AG10803 (cell line): ENCODE measurements at regions not wholly inside any gene's neighbourhood (a gene's known extent, or its start where the extent isn't known, plus 50 kb on each side); places are given as distances from the start of the nearest gene placed in this dataset.

Experiments
- DNase-seq: peaks from one replicate; pipeline ENCODE4 v3.0.0; 2010; ENCODE audit warnings: low read depth
- H3K4me3 ChIP-seq: 2 replicates; pipeline ENCODE4 v1.5.1; 2011; ENCODE audit warnings: mild to moderate bottlenecking, low read length, control low read depth
- CTCF ChIP-seq: conservative IDR thresholded peaks from 2 replicates; pipeline ENCODE4 v1.5.1; 2011; ENCODE audit warnings: mild to moderate bottlenecking, low read length, control low read depth, inconsistent platforms

DNA sequence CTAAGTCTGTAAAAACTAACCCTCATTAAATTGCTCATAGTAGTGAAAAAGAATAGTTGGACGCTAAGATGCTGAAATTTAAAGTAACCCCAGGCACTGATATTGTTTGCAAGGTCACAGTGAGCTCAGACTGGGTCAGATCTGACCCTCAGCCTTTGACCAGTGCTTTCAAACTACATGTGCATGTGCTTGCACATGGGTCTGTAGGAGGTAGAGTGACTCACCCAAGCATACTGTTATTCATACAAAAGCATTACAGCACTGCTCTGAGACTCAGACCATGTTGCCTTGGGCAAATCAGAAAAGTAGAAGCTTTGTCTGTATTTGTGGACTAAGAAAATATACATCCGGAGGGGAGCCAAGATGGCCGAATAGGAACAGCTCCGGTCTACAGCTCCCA is 326.4 kb upstream of the MARCKS start:
- no peak overlapping the region for H3K4me3 ChIP-seq
- DNase-seq, result peak; percentile 53
- TF ChIP-seq CTCF, result no peak

DNA sequence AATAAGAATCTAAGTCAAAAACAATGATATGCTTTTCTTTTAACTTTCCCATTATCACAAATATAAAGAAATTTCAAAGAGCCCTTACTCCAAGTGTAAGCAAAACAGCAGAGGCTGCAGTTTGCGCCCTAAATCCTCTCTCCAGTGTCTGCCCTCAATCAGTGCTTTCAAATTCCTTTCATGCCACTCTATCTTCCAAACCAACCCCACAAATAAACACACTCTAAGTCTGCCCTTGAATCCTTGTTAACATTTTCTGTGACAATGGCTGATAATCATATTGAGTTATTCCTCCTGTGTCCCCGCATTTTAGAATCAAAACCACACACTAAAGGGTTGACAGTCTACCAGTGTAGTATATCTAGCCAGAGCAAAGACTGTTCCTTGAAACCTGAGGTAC is 317.9 kb upstream of the MARCKS start:
- TF ChIP-seq CTCF, result no peak
- no peak overlapping the region for H3K4me3 ChIP-seq
- DNase-seq, result no peak

DNA sequence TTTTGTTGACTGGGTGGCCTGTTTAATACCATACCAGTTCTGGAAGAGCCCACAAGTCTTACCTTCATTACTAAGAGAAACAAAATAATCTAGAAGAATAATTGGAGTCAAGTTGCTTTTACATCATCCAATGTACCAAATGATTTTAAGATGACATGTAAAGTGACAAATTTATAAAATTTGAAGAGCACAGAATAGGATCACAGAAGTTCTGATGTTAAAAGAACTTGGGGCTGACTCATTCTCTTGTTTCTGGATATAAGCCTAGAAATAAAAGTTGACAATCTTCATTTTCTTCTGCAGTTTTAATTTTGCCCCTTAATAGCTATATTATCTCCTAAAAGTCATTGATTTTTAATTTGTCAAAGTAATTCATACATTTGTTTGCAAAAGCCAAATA is 317.5 kb upstream of the MARCKS start:
- TF ChIP-seq CTCF, result no peak
- DNase-seq, result no peak
- H3K4me3 ChIP-seq, result no peak overlapping the region

DNA sequence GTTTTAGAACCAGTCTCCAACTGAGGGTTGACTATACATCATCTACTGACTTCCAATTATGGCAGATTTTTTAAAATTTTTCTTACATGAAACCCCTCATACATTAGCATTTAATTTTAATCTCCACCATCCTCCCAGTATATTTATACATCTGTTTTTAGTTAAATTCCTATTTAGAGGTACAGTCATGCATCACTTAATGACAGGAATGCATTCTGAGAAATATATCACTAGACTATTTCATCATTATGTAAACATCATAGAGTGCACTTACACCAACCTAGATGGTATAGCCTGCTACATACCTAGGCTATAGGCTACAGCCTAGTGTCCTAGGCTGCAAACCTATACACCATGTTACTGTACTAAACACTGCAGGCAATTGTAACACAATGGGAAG is 316.7 kb upstream of the MARCKS start:
- peak; percentile 40 for DNase-seq
- TF ChIP-seq CTCF, result no peak
- H3K4me3 ChIP-seq, result no peak overlapping the region

- DNase-seq, result no peak
- no peak overlapping the region for H3K4me3 ChIP-seq
- TF ChIP-seq CTCF, result no peak
Observed at GRCh38 chr6:113551168-113551567, 306.0 kb upstream of the MARCKS start.

- no peak for TF ChIP-seq CTCF
- no peak for DNase-seq
- H3K4me3 ChIP-seq, result no peak overlapping the region
Observed at GRCh38 chr6:113556775-113557174, 300.4 kb upstream of the MARCKS start.

DNA sequence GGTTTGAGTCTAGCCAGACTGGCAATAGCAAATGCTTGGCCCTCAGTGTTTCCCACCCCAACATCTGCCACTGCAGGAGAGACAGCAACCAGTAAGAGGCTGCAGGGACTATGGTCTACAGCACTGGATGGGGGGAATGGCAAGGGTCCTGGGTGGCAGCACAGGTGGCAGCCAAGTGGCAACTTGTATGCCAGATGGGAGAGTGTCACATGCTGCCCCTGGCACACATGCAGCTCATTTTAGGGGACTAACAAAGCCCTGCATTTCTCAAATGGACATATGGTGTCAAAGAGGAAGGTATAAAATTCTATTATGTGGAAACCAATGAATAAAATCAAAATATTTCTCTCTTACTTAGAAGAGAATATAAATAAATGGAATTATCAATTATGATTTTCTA is 298.7 kb upstream of the MARCKS start:
- no peak overlapping the region for H3K4me3 ChIP-seq
- no peak for TF ChIP-seq CTCF
- DNase-seq, result no peak
